MG63 (cell line): ENCODE measurements at regions not wholly inside any gene's neighbourhood (a gene's known extent, or its start where the extent isn't known, plus 50 kb on each side); places are given as distances from the start of the nearest gene placed in this dataset.

Experiments
- DNase-seq: peaks from one replicate; pipeline ENCODE4 v3.0.0-alpha.2; 2020
- H3K27me3 ChIP-seq: fragments of 250-450 bp; sonication (Bioruptor Pico); 2 replicates; pipeline ENCODE4 v1.5.1; 2020; ENCODE audit warnings: mild to moderate bottlenecking, moderate library complexity
- H3K36me3 ChIP-seq: fragments of 250-450 bp; sonication (Bioruptor Pico); 2 replicates; pipeline ENCODE4 v1.5.1; 2020; ENCODE audit warnings: mild to moderate bottlenecking, moderate library complexity
- H3K4me3 ChIP-seq: fragments of 250-450 bp; sonication (Bioruptor Pico); 2 replicates; pipeline ENCODE4 v1.5.1; 2020; ENCODE audit warnings: mild to moderate bottlenecking, moderate library complexity
- H3K9me3 ChIP-seq: fragments of 250-450 bp; sonication (Bioruptor Pico); 2 replicates; pipeline ENCODE4 v1.5.1; 2020; ENCODE audit warnings: mild to moderate bottlenecking, moderate library complexity

GRCh38 chr3:65109966-65110500, 422.2 kb upstream of the ADAMTS9 start:
- H3K9me3 ChIP-seq, result no peaks in the 10 kb centered on the region
- DNase-seq, result no peak
- H3K36me3 ChIP-seq, result no peaks in the 10 kb centered on the region
- no peak overlapping the region for H3K4me3 ChIP-seq
- H3K27me3 ChIP-seq, result no peaks in the 10 kb centered on the region

- Histone ChIP-seq H3K36me3 (no peaks in the 10 kb centered on the region), H3K9me3 (no peaks in the 10 kb centered on the region), H3K4me3 (no peak overlapping the region), H3K27me3 (no peaks in the 10 kb centered on the region)
- DNase-seq, result no peak
These were observed 419.4 kb upstream of the ADAMTS9 start for GRCh38 chr3:65107174-65107573.

GRCh38 chr3:65101450-65101849, 413.6 kb upstream of the ADAMTS9 start:
- Histone ChIP-seq H3K36me3 (no peaks in the 10 kb centered on the region), H3K9me3 (no peaks in the 10 kb centered on the region), H3K27me3 (no peaks in the 10 kb centered on the region), H3K4me3 (no peak overlapping the region)
- DNase-seq, result no peak

- H3K9me3 ChIP-seq, result no peaks in the 10 kb centered on the region
- no peak overlapping the region for H3K4me3 ChIP-seq
- no peak for DNase-seq
- H3K36me3 ChIP-seq, result no peaks in the 10 kb centered on the region
- H3K27me3 ChIP-seq, result no peaks in the 10 kb centered on the region
These were observed 410.6 kb upstream of the ADAMTS9 start for GRCh38 chr3:65098400-65098799.

- Histone ChIP-seq H3K4me3 (no peak overlapping the region), H3K27me3 (no peaks in the 10 kb centered on the region), H3K9me3 (no peaks in the 10 kb centered on the region), H3K36me3 (no peaks in the 10 kb centered on the region)
- DNase-seq, result no peak
These were observed 408.4 kb upstream of the ADAMTS9 start for GRCh38 chr3:65096110-65096745.

GRCh38 chr3:65094723-65095122, 406.9 kb upstream of the ADAMTS9 start:
- DNase-seq, result no peak
- Histone ChIP-seq H3K36me3 (no peaks in the 10 kb centered on the region), H3K4me3 (no peak overlapping the region), H3K9me3 (no peaks in the 10 kb centered on the region), H3K27me3 (no peaks in the 10 kb centered on the region)

GRCh38 chr3:65093641-65094040, 405.8 kb upstream of the ADAMTS9 start:
- Histone ChIP-seq H3K4me3 (no peak overlapping the region), H3K9me3 (no peaks in the 10 kb centered on the region), H3K27me3 (no peaks in the 10 kb centered on the region), H3K36me3 (no peaks in the 10 kb centered on the region)
- DNase-seq, result no peak

GRCh38 chr3:65091565-65091964, 403.8 kb upstream of the ADAMTS9 start:
- no peak overlapping the region for H3K4me3 ChIP-seq
- no peaks in the 10 kb centered on the region for H3K9me3 ChIP-seq
- DNase-seq, result no peak
- H3K36me3 ChIP-seq, result no peaks in the 10 kb centered on the region
- H3K27me3 ChIP-seq, result no peaks in the 10 kb centered on the region

GRCh38 chr3:65083240-65083639, 395.4 kb upstream of the ADAMTS9 start:
- Histone ChIP-seq H3K27me3 (no peaks in the 10 kb centered on the region), H3K36me3 (no peaks in the 10 kb centered on the region), H3K9me3 (no peaks in the 10 kb centered on the region), H3K4me3 (no peak overlapping the region)
- no peak for DNase-seq

- no peaks in the 10 kb centered on the region for H3K9me3 ChIP-seq
- H3K4me3 ChIP-seq, result no peak overlapping the region
- no peaks in the 10 kb centered on the region for H3K27me3 ChIP-seq
- DNase-seq, result no peak
- no peaks in the 10 kb centered on the region for H3K36me3 ChIP-seq
These were observed 393.7 kb upstream of the ADAMTS9 start for GRCh38 chr3:65081536-65081935.

GRCh38 chr3:65080432-65080831, 392.6 kb upstream of the ADAMTS9 start:
- no peaks in the 10 kb centered on the region for H3K36me3 ChIP-seq
- no peaks in the 10 kb centered on the region for H3K9me3 ChIP-seq
- no peaks in the 10 kb centered on the region for H3K27me3 ChIP-seq
- H3K4me3 ChIP-seq, result no peak overlapping the region
- DNase-seq, result no peak

- no peaks in the 10 kb centered on the region for H3K36me3 ChIP-seq
- DNase-seq, result no peak
- H3K9me3 ChIP-seq, result no peaks in the 10 kb centered on the region
- H3K4me3 ChIP-seq, result no peak overlapping the region
- H3K27me3 ChIP-seq, result no peaks in the 10 kb centered on the region
These were observed 391.8 kb upstream of the ADAMTS9 start for GRCh38 chr3:65079560-65079959.

- no peak overlapping the region for H3K4me3 ChIP-seq
- H3K36me3 ChIP-seq, result no peaks in the 10 kb centered on the region
- DNase-seq, result no peak
- no peaks in the 10 kb centered on the region for H3K9me3 ChIP-seq
- no peaks in the 10 kb centered on the region for H3K27me3 ChIP-seq
These were observed 390.9 kb upstream of the ADAMTS9 start for GRCh38 chr3:65078748-65079147.

- H3K4me3 ChIP-seq, result no peak overlapping the region
- no peaks in the 10 kb centered on the region for H3K9me3 ChIP-seq
- no peaks in the 10 kb centered on the region for H3K36me3 ChIP-seq
- DNase-seq, result no peak
- no peaks in the 10 kb centered on the region for H3K27me3 ChIP-seq
These were observed 389.3 kb upstream of the ADAMTS9 start for GRCh38 chr3:65077124-65077523.

GRCh38 chr3:65070968-65071367, 383.2 kb upstream of the ADAMTS9 start:
- no peak for DNase-seq
- no peaks in the 10 kb centered on the region for H3K36me3 ChIP-seq
- H3K4me3 ChIP-seq, result no peak overlapping the region
- H3K9me3 ChIP-seq, result no peaks in the 10 kb centered on the region
- no peaks in the 10 kb centered on the region for H3K27me3 ChIP-seq

- Histone ChIP-seq H3K36me3 (no peaks in the 10 kb centered on the region), H3K4me3 (no peak overlapping the region), H3K9me3 (no peaks in the 10 kb centered on the region), H3K27me3 (no peaks in the 10 kb centered on the region)
- no peak for DNase-seq
These were observed 373.1 kb upstream of the ADAMTS9 start for GRCh38 chr3:65060904-65061303.

- H3K4me3 ChIP-seq, result no peak overlapping the region
- no peaks in the 10 kb centered on the region for H3K9me3 ChIP-seq
- no peaks in the 10 kb centered on the region for H3K36me3 ChIP-seq
- H3K27me3 ChIP-seq, result no peaks in the 10 kb centered on the region
- no peak for DNase-seq
These were observed 364.3 kb upstream of the ADAMTS9 start for GRCh38 chr3:65052101-65052500.

- Histone ChIP-seq H3K36me3 (no peaks in the 10 kb centered on the region), H3K4me3 (no peak overlapping the region), H3K27me3 (no peaks in the 10 kb centered on the region), H3K9me3 (no peaks in the 10 kb centered on the region)
- DNase-seq, result no peak
These were observed 360.4 kb upstream of the ADAMTS9 start for GRCh38 chr3:65048151-65048550.

- Histone ChIP-seq H3K36me3 (no peaks in the 10 kb centered on the region), H3K27me3 (no peaks in the 10 kb centered on the region), H3K4me3 (no peak overlapping the region)
These were observed 357.3 kb upstream of the ADAMTS9 start for GRCh38 chr3:65045138-65045537.

More at GRCh38 chr3:65045138-65045537, 357.3 kb upstream of the ADAMTS9 start:
- no peak for DNase-seq
- no peaks in the 10 kb centered on the region for H3K9me3 ChIP-seq
